Pancreas (tissue), 10 donors: ENCODE measurements at regions not wholly inside any gene's neighbourhood (a gene's known extent, or its start where the extent isn't known, plus 50 kb on each side); places are given as distances from the start of the nearest gene placed in this dataset.

Experiments
- ATAC-seq, 4 donors: fragments of 200-7000 bp; cut with Tn5 transposase; one replicate each; pipeline versions ENCODE4 v1.8.0 to v1.9.1; 2020; ENCODE audit warnings: mild to moderate bottlenecking in 4 of 4, moderate library complexity in 4 of 4
- DNase-seq, 6 donors: peaks; one replicate each; pipeline ENCODE4 v3.0.0-alpha.2; 2020
- FAIRE-seq: peaks from 2 replicates; lab custom pipeline; 2012; peaks lifted over from hg19 to GRCh38; lab: Jason Lieb, UNC
- H3K27ac ChIP-seq, 4 donors: fragments of 200-600 bp; sonication (generic); 1 replicate in 3 of 4; 2 replicates in 1 of 4; pipeline versions ENCODE4 v1.5.0 to v1.8.0; 2020
- H3K27me3 ChIP-seq, 4 donors: fragments of 200-600 bp; one replicate each; pipeline ENCODE4 v1.8.0; 2021
- H3K36me3 ChIP-seq, 3 donors: fragments of 200-600 bp; sonication (generic) in 1 of 3; one replicate each; pipeline versions ENCODE4 v1.5.0 to v1.8.0; 2020 to 2021
- H3K4me1 ChIP-seq, 3 donors: fragments of 200-600 bp; one replicate each; pipeline ENCODE4 v1.8.0; 2021
- H3K4me3 ChIP-seq, 4 donors: fragments of 200-600 bp; sonication (generic) in 2 of 4; one replicate each; pipeline versions ENCODE4 v1.5.0 to v1.8.0; 2020 to 2021
- H3K9me3 ChIP-seq, 4 donors: fragments of 200-600 bp; one replicate each; pipeline ENCODE4 v1.8.0; 2021
- WGBS, 2 donors: extraction: QIAGEN DNeasy Blood & Tissue Kit; methylation state at CpG; one replicate each; pipeline ENCODE4 v1.1.7; 2013; 5-methylcytosine and 5-hydroxymethylcytosine counted together
- intact Hi-C, 3 donors: fragments of 100-400 bp; cut with DNase I; formaldehyde crosslinking; loops; one replicate each; pipeline versions ENCODE4 v1.11.1 to v1.14.2; 2022
- TF ChIP-seq, protein P1 (sequence below), 4 donors: fragments of 200-600 bp; sonication (generic) in 3 of 4; IDR thresholded peaks; one replicate each; pipeline versions ENCODE4 v1.5.0 to v1.8.0; 2021; ENCODE audit warnings: antibody characterized with exemption in 4 of 4
- donor health status: healthy with polysubstance abuse.
- donor health status: DM: no; HTN: no; CAD: no; lungs with moderate emphysema.
- donor health status: DM: no; HTN: no; CAD: no.
- donor health status: control.
- donor health status: control.
- donor health status: Bipolar disorder and iron deficiency.
- donor health status: DM: yes; HTN: yes; CAD: no.
- donor health status: DM: no; HTN: no; CAD: no.
- donor health status: DM: no; HTN: no; CAD: no.
- donor health status: DM: yes; HTN: yes; CAD: no.

DNA sequence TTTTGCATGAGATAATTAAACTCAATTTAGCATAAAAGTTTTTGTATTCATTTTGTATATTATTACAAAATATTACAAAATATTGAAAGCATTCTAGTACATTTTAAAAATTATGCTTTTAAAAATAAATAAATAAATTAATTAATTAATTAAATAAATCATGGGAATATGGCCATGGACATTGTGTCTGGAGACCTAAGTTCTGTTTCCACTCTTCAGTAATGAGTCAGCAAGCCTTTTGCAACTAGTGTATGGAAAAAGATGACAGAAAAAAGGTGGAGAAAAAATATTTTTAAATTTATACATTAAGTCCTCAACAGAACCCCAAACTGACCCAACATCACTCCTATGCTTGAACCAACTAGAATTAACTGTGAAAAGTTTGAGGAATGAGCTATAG is 1187.5 kb upstream of the USP15 start:
- intact Hi-C loops, result no loop called here
- no peak overlapping the region for H3K27ac ChIP-seq
- H3K9me3 ChIP-seq, result no peaks in the 10 kb centered on the region
- no peaks in the 10 kb centered on the region for H3K4me1 ChIP-seq
- TF ChIP-seq, protein P1, sequence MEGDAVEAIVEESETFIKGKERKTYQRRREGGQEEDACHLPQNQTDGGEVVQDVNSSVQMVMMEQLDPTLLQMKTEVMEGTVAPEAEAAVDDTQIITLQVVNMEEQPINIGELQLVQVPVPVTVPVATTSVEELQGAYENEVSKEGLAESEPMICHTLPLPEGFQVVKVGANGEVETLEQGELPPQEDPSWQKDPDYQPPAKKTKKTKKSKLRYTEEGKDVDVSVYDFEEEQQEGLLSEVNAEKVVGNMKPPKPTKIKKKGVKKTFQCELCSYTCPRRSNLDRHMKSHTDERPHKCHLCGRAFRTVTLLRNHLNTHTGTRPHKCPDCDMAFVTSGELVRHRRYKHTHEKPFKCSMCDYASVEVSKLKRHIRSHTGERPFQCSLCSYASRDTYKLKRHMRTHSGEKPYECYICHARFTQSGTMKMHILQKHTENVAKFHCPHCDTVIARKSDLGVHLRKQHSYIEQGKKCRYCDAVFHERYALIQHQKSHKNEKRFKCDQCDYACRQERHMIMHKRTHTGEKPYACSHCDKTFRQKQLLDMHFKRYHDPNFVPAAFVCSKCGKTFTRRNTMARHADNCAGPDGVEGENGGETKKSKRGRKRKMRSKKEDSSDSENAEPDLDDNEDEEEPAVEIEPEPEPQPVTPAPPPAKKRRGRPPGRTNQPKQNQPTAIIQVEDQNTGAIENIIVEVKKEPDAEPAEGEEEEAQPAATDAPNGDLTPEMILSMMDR (IDR thresholded peaks at IDR 0.05), result no peak
- ATAC-seq, result no peak
- no peaks in the 10 kb centered on the region for H3K27me3 ChIP-seq
- DNase-seq, result no peak
- no peak overlapping the region for H3K4me3 ChIP-seq
- no peaks in the 10 kb centered on the region for H3K36me3 ChIP-seq
- peak; percentile 94 for FAIRE-seq

DNA sequence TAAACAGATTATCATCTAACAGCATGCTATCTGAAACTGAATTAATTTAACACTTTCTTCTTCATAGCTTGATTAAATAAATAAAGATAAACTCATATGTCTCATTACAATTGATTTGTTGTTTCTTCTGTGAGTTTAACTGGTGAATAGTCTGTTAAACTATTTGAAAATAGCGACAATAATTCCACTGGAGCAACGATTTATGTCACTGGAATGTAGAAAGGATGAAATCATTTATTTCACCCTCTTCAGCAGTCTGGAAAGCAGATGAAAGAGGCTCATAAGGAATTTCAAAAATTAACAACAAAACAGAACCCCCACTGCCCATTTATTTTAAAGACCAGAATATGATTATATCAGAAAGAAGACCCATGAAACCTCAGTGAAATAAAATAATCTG is 1165.1 kb upstream of the USP15 start:
- DNase-seq, result no peak
- H3K27me3 ChIP-seq, result no peaks in the 10 kb centered on the region
- H3K27ac ChIP-seq, result no peak overlapping the region
- H3K4me1 ChIP-seq, result no peaks in the 10 kb centered on the region
- no peak for FAIRE-seq
- 34 to 40% methylated on average over 2 of the region's 2 CpGs for WGBS, 2 donors
- no peaks in the 10 kb centered on the region for H3K9me3 ChIP-seq
- H3K4me3 ChIP-seq, result no peak overlapping the region
- no peaks in the 10 kb centered on the region for H3K36me3 ChIP-seq
- intact Hi-C loops, result no loop called here
- TF ChIP-seq, protein P1 (IDR thresholded peaks at IDR 0.05), result no peak
- ATAC-seq, result no peak

DNA sequence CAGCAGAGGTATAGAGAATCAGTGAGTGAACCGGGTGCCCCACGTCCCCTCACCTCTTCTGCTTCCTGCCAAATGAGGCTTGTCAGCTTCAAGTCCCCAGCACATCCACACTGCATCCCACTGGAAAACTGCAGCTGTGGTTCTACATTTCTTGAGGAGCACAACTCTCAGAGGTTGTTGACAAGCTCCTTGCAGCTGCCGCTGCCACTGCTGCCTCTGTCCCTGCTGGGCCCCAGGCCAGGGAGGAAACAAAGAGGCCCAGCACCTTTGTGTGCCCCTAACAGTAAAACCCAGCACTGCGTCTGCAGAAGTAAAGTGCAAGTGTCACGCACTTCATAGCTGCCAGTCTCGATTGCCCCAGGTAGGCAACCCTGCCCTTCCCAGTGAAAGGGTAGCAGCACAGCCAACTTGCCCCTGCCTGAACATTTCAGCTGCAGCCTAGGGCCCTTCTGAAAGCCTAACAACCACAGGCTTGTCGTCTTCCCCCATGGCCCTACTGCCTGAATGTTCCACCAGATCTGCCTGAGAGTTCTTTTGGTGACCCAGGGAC is 1162.1 kb upstream of the USP15 start:
- ATAC-seq (no peak), DNase-seq (peak in 1 of 6 donors; percentile 21), FAIRE-seq (no peak)
- no peaks in the 10 kb centered on the region for H3K9me3 ChIP-seq
- 61 to 69% methylated on average over 7 of the region's 7 CpGs for WGBS, 2 donors
- TF ChIP-seq, protein P1 (IDR thresholded peaks at IDR 0.05), result no peak
- H3K36me3 ChIP-seq, result no peaks in the 10 kb centered on the region
- H3K27me3 ChIP-seq, result no peaks in the 10 kb centered on the region
- H3K27ac ChIP-seq, result no peak overlapping the region
- H3K4me3 ChIP-seq, result no peak overlapping the region
- H3K4me1 ChIP-seq, result no peaks in the 10 kb centered on the region
- intact Hi-C loops, result no loop called here

DNA sequence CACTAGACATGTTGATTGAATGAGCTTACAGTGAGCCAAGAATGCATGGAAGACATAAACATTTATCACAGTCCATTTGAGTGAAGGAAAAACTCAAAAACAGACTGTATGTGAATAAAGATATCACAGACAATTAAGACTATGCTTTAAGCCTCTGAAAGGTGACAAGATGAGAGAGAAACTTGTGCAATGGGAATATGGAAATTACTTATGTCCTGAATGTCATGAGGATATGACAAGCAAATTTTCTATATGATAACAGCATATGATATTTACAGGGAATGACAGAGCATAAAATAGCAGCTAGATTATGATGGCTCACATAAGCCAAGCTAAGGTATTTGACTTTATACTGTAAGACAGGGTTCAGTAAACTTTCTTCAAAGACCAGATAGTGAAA is 1153.1 kb upstream of the USP15 start:
- Histone ChIP-seq H3K4me1 (no peaks in the 10 kb centered on the region), H3K4me3 (no peak overlapping the region), H3K36me3 (no peaks in the 10 kb centered on the region), H3K27ac (no peak overlapping the region), H3K9me3 (peaks cover 0 to 3% (median 0%) of the 10 kb centered on the region in 4 donors), H3K27me3 (no peaks in the 10 kb centered on the region)
- TF ChIP-seq, protein P1 (IDR thresholded peaks at IDR 0.05), result no peak
- DNase-seq, result no peak
- no peak for FAIRE-seq
- ATAC-seq, result no peak
- intact Hi-C loops, result no loop called here

DNA sequence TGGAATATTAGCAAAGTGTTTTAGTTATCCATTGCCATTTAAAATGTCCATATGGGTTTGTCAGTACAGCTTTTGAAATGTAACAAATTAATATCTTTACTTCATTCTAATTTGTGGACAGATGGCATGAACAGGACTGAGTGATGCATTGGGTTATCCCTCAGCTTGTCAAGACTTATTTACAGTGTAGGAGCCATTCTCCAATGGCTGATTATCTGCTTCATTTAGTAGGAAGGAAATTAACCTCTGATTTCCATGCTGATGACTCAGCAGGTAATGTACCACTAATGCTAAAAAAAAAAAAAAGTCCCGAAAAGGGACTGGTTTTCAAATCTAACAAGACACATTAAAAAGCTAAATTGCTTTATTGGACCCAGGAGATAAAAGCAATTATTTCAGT is 1149.0 kb upstream of the USP15 start:
- no peaks in the 10 kb centered on the region for H3K27me3 ChIP-seq
- no peaks in the 10 kb centered on the region for H3K36me3 ChIP-seq
- TF ChIP-seq, protein P1 (IDR thresholded peaks at IDR 0.05), result no peak
- no peak for FAIRE-seq
- no peaks in the 10 kb centered on the region for H3K4me1 ChIP-seq
- no peak for DNase-seq
- intact Hi-C loops, result no loop called here
- peak in 1 of 4 donors; percentile 29 for ATAC-seq
- H3K4me3 ChIP-seq, result no peak overlapping the region
- H3K9me3 ChIP-seq, result peaks cover 0 to 3% (median 0%) of the 10 kb centered on the region in 4 donors
- H3K27ac ChIP-seq, result no peak overlapping the region
- WGBS, 2 donors, result 62 to 87% methylated on average over 1 of the region's 1 CpG
